PC-3 (cell line): ENCODE measurements at regions not wholly inside any gene's neighbourhood (a gene's known extent, or its start where the extent isn't known, plus 50 kb on each side); places are given as distances from the start of the nearest gene placed in this dataset.
A peak's percentile ranks its signal among the peaks of the same experiment; 100 is the strongest.

ENCODE experiments used
- ATAC-seq: fragments of 200-7000 bp; cut with Tn5 transposase; 2 replicates; pipeline ENCODE4 v1.9.1; 2020; ENCODE audit warnings: mild to moderate bottlenecking, moderate library complexity
- BruUV-seq: library from RNA; stranded (reverse); fragments of 400-500 nt; replicated peaks from 2 replicates; lab custom pipeline; 2021; lab: Mats Ljungman, UMichigan
- CTCF ChIA-PET: fragments of 300-600 bp; sonication (Branson Sonifier 250); formaldehyde crosslinking; loops from one replicate; lab custom pipeline; 2022; ENCODE audit warnings: antibody characterized with exemption; lab: Charles Lee
- POLR2A ChIA-PET: fragments of 300-600 bp; sonication (Branson Sonifier 250); formaldehyde crosslinking; loops from one replicate; lab custom pipeline; 2022; ENCODE audit warnings: antibody characterized with exemption; ENCODE audit not compliant: unreplicated experiment; lab: Charles Lee
- DNase-seq: peaks from one replicate; pipeline ENCODE4 v3.0.0-alpha.2; 2015
- H2AFZ ChIP-seq: fragments of 300-600 bp; sonication (generic); 2 replicates; pipeline ENCODE4 v1.6.0; 2016; ENCODE audit warnings: antibody characterized with exemption, low read length
- H3F3A ChIP-seq: fragments of 300-600 bp; sonication (generic); one replicate; pipeline ENCODE4 v1.6.0; 2017; ENCODE audit warnings: antibody characterized with exemption, low read length, control low read depth, mild to moderate bottlenecking; ENCODE audit not compliant: unreplicated experiment
- H3K27ac ChIP-seq: fragments of 300-600 bp; sonication (generic); 2 replicates; pipeline ENCODE4 v1.5.1; 2016; ENCODE audit warnings: mild to moderate bottlenecking, low read length
- H3K27me3 ChIP-seq: fragments of 300-600 bp; sonication (generic); 2 replicates; pipeline ENCODE4 v1.6.1; 2016; ENCODE audit warnings: low read length, mixed read lengths
- H3K36me3 ChIP-seq: fragments of 300-600 bp; sonication (generic); 2 replicates; pipeline ENCODE4 v1.6.1; 2016; ENCODE audit warnings: low read depth, mixed run types, low read length, mixed read lengths
- H3K4me1 ChIP-seq: fragments of 300-600 bp; sonication (generic); 2 replicates; pipeline ENCODE4 v1.5.1; 2016; ENCODE audit warnings: low read length; ENCODE audit not compliant: insufficient read depth
- H3K4me2 ChIP-seq: fragments of 300-600 bp; sonication (generic); 2 replicates; pipeline ENCODE4 v1.6.0; 2016; ENCODE audit warnings: low read length
- H3K4me3 ChIP-seq: fragments of 300-600 bp; sonication (generic); 2 replicates; pipeline ENCODE4 v1.5.1; 2016; ENCODE audit warnings: mild to moderate bottlenecking, low read length, mixed read lengths
- H3K79me2 ChIP-seq: fragments of 300-600 bp; sonication (generic); 2 replicates; pipeline ENCODE4 v1.6.1; 2017; ENCODE audit warnings: low read length, mixed read lengths
- H3K9ac ChIP-seq: fragments of 300-600 bp; sonication (generic); 2 replicates; pipeline ENCODE4 v1.6.0; 2016; ENCODE audit warnings: mild to moderate bottlenecking, low read length
- H3K9me2 ChIP-seq: fragments of 300-600 bp; sonication (generic); replicated peaks from 2 replicates; pipeline ENCODE4 v1.6.1; 2016; ENCODE audit warnings: mixed run types, low read length, mixed read lengths
- H3K9me3 ChIP-seq: fragments of 300-600 bp; sonication (generic); 2 replicates; pipeline ENCODE4 v1.6.1; 2016; ENCODE audit warnings: low read length, mixed read lengths
- H4K20me1 ChIP-seq: fragments of 300-600 bp; sonication (generic); 2 replicates; pipeline ENCODE4 v1.6.1; 2016; ENCODE audit warnings: low read length, mixed read lengths
- EZH2 ChIP-seq: fragments of 300-600 bp; sonication (generic); IDR thresholded peaks from one replicate; pipeline ENCODE4 v1.6.1; 2017; ENCODE audit warnings: antibody characterized with exemption, mild to moderate bottlenecking, low read length; ENCODE audit not compliant: unreplicated experiment
- EZH2phosphoT487 ChIP-seq: fragments of 300-600 bp; sonication (generic); IDR thresholded peaks from 2 replicates; pipeline ENCODE4 v1.6.1; 2018; ENCODE audit warnings: mild to moderate bottlenecking, antibody characterized with exemption, low read length, borderline replicate concordance
- intact Hi-C: fragments of 100-400 bp; cut with micrococcal nuclease; formaldehyde crosslinking; loops from 2 replicates; pipeline ENCODE4 v1.9.0; 2023
- TF ChIP-seq, protein P1 (sequence below): fragments of 300-600 bp; sonication (generic); conservative IDR thresholded peaks from 2 replicates; pipeline ENCODE4 v1.5.1; 2017; ENCODE audit warnings: antibody characterized with exemption, low read depth, mild to moderate bottlenecking, low read length

DNA sequence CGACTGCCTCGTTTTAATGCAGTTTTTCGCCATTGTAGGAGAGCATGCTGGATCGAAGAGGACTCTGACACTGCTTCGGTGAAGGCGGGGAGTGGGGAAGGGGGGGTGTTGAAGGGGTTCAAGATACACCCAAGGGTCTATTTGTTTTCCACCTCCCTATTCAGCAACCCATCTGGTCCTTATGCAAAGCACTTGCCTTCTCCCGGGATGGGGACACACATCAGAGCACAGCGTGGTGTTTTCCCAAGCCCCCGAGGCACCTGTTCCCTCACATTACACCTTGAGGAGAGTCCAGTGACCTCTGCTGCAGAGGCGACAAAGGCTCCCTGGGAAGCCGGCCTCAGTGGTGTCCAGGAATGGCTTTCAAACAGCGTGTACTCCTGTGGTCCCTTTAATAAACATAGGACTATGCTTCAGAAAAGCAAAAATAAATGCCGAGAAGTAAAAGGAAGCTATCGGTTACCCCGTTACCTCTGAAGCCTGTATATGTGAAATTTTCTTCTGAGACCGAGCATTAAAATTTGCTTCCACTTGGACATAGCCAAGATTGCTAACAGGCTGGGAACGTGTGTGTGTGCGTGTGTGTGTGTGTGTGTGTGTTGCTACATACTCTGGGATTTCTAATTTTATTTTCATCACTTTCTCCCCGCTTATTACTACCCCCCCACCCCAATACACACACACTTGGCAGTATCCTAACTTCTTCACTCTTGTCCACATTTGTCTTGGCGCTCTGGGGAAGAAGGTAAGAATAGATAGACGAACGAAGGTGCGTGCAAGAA lies 53.2 kb downstream of the CCDC54 start:
- TF ChIP-seq EZH2phosphoT487 (no peak), EZH2 (no peak)
- TF ChIP-seq, protein P1, sequence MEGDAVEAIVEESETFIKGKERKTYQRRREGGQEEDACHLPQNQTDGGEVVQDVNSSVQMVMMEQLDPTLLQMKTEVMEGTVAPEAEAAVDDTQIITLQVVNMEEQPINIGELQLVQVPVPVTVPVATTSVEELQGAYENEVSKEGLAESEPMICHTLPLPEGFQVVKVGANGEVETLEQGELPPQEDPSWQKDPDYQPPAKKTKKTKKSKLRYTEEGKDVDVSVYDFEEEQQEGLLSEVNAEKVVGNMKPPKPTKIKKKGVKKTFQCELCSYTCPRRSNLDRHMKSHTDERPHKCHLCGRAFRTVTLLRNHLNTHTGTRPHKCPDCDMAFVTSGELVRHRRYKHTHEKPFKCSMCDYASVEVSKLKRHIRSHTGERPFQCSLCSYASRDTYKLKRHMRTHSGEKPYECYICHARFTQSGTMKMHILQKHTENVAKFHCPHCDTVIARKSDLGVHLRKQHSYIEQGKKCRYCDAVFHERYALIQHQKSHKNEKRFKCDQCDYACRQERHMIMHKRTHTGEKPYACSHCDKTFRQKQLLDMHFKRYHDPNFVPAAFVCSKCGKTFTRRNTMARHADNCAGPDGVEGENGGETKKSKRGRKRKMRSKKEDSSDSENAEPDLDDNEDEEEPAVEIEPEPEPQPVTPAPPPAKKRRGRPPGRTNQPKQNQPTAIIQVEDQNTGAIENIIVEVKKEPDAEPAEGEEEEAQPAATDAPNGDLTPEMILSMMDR, result no peak
- Histone ChIP-seq H3K79me2 (no peaks in the 10 kb centered on the region), H3K4me1 (peaks cover 21% of the 10 kb centered on the region), H3K4me2 (peak overlapping the region; percentile 91), H3F3A (no peaks in the 10 kb centered on the region), H3K4me3 (peak overlapping the region; percentile 76), H3K9me3 (no peaks in the 10 kb centered on the region), H3K36me3 (no peaks in the 10 kb centered on the region), H3K9me2 (no peaks in the 10 kb centered on the region), H4K20me1 (no peaks in the 10 kb centered on the region), H3K27me3 (no peaks in the 10 kb centered on the region), H3K27ac (no peak overlapping the region), H2AFZ (peak overlapping the region; percentile 93), H3K9ac (peak overlapping the region; percentile 83; the same call in 1 of the 2 replicates)
- ATAC-seq, result no peak
- ChIA-PET CTCF (interaction anchor here (0.7 to 1.4 kb wide), 5 partner anchors 9 to 159 kb away, joined by 3 to 23 read pairs (median 4); no protein-coding TSS in a partner anchor), POLR2A (interaction anchor here (0.6 to 0.7 kb wide), 2 partner anchors 49 to 61 kb away, joined by 4 to 9 read pairs; no protein-coding TSS in a partner anchor)
- no peak for DNase-seq
- no TSS peak for BruUV-seq
- intact Hi-C loops, result loop anchor here (1.0 to 10.0 kb wide), 2 partner anchors 159 to 224 kb away; no protein-coding TSS in a partner anchor

DNA sequence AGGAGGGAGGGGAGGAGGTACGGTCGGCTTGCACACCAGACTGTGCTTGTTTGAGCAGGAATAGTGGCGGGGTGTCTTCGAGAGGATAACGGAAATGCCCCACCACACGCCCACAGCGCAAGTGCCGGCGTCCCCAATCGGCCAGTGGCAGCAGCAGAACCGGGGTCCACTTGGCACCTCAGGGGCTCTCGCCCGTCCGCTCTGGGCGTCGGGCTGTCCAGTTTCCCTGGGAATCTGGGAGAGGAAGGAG lies 53.7 kb downstream of the CCDC54 start:
- Histone ChIP-seq H3K27ac (no peak overlapping the region), H3K4me3 (peak overlapping the region; percentile 76), H3K4me1 (peaks cover 21% of the 10 kb centered on the region), H2AFZ (peak overlapping the region; percentile 93), H3K36me3 (no peaks in the 10 kb centered on the region), H3K9me3 (no peaks in the 10 kb centered on the region), H3K9me2 (no peaks in the 10 kb centered on the region), H3K9ac (peak overlapping the region; percentile 83), H3F3A (no peaks in the 10 kb centered on the region), H3K79me2 (no peaks in the 10 kb centered on the region), H4K20me1 (no peaks in the 10 kb centered on the region), H3K4me2 (peak overlapping the region; percentile 91), H3K27me3 (no peaks in the 10 kb centered on the region)
- CTCF ChIA-PET, result interaction anchor here (0.7 to 1.1 kb wide), 3 partner anchors 157 to 159 kb away, joined by 3 to 6 read pairs (median 4); no protein-coding TSS in a partner anchor
- no TSS peak for BruUV-seq
- peak; percentile 13; the same call in 1 of the 2 replicates for ATAC-seq
- intact Hi-C loops, result loop anchor here (1.0 to 10.0 kb wide), 2 partner anchors 160 to 224 kb away; no protein-coding TSS in a partner anchor
- TF ChIP-seq, protein P1, result no peak
- TF ChIP-seq EZH2, result no peak
- no peak for TF ChIP-seq EZH2phosphoT487
- POLR2A ChIA-PET, result interaction anchor here (0.6 to 0.7 kb wide), 7 partner anchors 10 to 290 kb away, joined by 3 to 11 read pairs (median 8); no protein-coding TSS in a partner anchor
- DNase-seq, result no peak
